ENCODE measurements at regions not wholly inside any gene's neighbourhood (a gene's known extent, or its start where the extent isn't known, plus 50 kb on each side); places are given as distances from the start of the nearest gene placed in this dataset.

- TF ChIP-seq CTCF (conservative IDR thresholded peaks at IDR 0.05) (no peak), EZH2 (IDR thresholded peaks at IDR 0.05; ENCODE audit: low read depth) (no peak)
Measured at GRCh38 chr20:54707801-54708200, 232.4 kb downstream of the DOK5 start.

All from PC-9 (cell line).